ENCODE measurements at regions not wholly inside any gene's neighbourhood (a gene's known extent, or its start where the extent isn't known, plus 50 kb on each side); places are given as distances from the start of the nearest gene placed in this dataset.

GRCh38 chr1:82944822-82945221 lies 1054.1 kb downstream of the TTLL7 start:
- TF ChIP-seq ZFX (IDR thresholded peaks at IDR 0.05) = no peak
- TF ChIP-seq, protein P1, sequence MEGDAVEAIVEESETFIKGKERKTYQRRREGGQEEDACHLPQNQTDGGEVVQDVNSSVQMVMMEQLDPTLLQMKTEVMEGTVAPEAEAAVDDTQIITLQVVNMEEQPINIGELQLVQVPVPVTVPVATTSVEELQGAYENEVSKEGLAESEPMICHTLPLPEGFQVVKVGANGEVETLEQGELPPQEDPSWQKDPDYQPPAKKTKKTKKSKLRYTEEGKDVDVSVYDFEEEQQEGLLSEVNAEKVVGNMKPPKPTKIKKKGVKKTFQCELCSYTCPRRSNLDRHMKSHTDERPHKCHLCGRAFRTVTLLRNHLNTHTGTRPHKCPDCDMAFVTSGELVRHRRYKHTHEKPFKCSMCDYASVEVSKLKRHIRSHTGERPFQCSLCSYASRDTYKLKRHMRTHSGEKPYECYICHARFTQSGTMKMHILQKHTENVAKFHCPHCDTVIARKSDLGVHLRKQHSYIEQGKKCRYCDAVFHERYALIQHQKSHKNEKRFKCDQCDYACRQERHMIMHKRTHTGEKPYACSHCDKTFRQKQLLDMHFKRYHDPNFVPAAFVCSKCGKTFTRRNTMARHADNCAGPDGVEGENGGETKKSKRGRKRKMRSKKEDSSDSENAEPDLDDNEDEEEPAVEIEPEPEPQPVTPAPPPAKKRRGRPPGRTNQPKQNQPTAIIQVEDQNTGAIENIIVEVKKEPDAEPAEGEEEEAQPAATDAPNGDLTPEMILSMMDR (conservative IDR thresholded peaks at IDR 0.05) = no peak
- no peak overlapping the region for H3K27ac ChIP-seq

- TF ChIP-seq, protein P1 (conservative IDR thresholded peaks at IDR 0.05) = no peak
- TF ChIP-seq ZFX (IDR thresholded peaks at IDR 0.05) = no peak
- H3K27ac ChIP-seq = no peak overlapping the region
Measured at GRCh38 chr1:82934074-82934473, 1064.9 kb downstream of the TTLL7 start.

DNA sequence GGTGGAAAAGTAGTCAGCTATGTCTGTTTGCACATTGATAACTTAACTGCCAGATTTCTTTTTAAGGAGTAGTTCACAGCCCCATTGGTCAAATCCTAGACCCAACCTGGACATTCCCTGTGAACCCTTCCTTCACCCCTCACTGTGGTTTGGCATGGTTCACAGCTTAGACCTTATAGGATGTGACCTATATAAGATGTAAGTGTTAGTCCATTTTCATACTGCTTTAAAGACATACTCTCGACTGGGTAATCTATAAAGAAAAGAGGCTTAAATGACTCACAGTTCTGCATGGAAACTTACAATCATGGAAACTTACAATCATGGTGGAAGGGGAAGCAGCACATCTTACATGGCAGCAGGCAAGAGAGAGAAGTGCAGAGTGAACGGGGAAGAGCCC lies 1066.2 kb downstream of the TTLL7 start:
- TF ChIP-seq ZFX (IDR thresholded peaks at IDR 0.05) = no peak
- TF ChIP-seq, protein P1 (conservative IDR thresholded peaks at IDR 0.05) = no peak

DNA sequence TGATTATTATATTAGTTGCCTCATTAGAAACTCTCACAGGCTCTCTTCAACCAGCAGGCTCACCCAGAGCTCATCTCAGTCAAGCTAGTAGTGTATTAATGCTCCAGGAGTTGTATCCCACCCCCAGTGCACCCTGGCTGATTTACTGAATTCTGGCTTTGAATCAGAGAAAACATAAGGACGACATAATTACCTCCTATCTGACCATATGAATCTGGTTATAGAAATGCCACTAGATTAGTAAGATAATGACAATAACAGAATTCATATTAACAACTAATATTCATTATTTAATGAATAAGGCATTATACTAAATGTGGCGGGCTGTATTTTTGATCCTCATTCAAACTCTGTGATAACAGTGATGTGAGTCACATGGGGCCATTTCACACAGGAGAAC lies 1066.7 kb downstream of the TTLL7 start:
- TF ChIP-seq, protein P1 (conservative IDR thresholded peaks at IDR 0.05) = no peak
- no peak for TF ChIP-seq ZFX (IDR thresholded peaks at IDR 0.05)
- H3K27ac ChIP-seq = no peak overlapping the region

More for the DNA sequence above, 1066.2 kb downstream of the TTLL7 start:
- H3K27ac ChIP-seq = no peak overlapping the region

DNA sequence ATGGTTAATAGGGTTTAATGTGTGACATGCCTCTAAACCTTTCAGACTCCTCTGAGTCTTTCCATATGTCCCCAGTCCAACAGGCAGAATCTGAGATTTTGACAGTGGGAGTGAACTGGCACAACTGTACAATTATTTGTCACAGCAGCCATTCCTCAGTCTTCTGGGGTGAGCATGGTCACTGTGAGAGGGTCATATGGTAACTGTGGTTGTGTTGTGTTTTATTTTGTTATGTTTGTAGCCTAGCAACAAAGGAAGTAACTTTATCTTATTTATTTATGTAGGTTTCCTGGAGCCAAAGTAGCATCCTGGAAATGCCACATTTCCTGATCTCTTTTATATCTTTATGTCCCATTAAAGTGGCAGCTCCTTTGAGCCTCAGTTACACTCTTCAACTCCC lies 1067.9 kb downstream of the TTLL7 start:
- TF ChIP-seq, protein P1 (conservative IDR thresholded peaks at IDR 0.05) = no peak
- no peak for TF ChIP-seq ZFX (IDR thresholded peaks at IDR 0.05)
- no peak overlapping the region for H3K27ac ChIP-seq

GRCh38 chr1:82927753-82928152 lies 1071.2 kb downstream of the TTLL7 start:
- no peak overlapping the region for H3K27ac ChIP-seq
- TF ChIP-seq, protein P1 (conservative IDR thresholded peaks at IDR 0.05) = no peak
- TF ChIP-seq ZFX (IDR thresholded peaks at IDR 0.05) = no peak

GRCh38 chr1:82924666-82925065 lies 1074.3 kb downstream of the TTLL7 start:
- TF ChIP-seq ZFX (IDR thresholded peaks at IDR 0.05) = no peak
- TF ChIP-seq, protein P1 (conservative IDR thresholded peaks at IDR 0.05) = no peak
- H3K27ac ChIP-seq = no peak overlapping the region

Measured in C4-2B (cell line).